ENCODE measurements at regions not wholly inside any gene's neighbourhood (a gene's known extent, or its start where the extent isn't known, plus 50 kb on each side); places are given as distances from the start of the nearest gene placed in this dataset.
A peak's percentile ranks its signal among the peaks of the same experiment; 100 is the strongest.

GRCh38 chr7:41910940-41911600 is 208.2 kb upstream of the INHBA start:
- no peak for DNase-seq

- DNase-seq, result no peak
These were observed 204.6 kb upstream of the INHBA start for GRCh38 chr7:41907444-41907843.

GRCh38 chr7:41900532-41900931 is 197.6 kb upstream of the INHBA start:
- DNase-seq, result no peak

DNA sequence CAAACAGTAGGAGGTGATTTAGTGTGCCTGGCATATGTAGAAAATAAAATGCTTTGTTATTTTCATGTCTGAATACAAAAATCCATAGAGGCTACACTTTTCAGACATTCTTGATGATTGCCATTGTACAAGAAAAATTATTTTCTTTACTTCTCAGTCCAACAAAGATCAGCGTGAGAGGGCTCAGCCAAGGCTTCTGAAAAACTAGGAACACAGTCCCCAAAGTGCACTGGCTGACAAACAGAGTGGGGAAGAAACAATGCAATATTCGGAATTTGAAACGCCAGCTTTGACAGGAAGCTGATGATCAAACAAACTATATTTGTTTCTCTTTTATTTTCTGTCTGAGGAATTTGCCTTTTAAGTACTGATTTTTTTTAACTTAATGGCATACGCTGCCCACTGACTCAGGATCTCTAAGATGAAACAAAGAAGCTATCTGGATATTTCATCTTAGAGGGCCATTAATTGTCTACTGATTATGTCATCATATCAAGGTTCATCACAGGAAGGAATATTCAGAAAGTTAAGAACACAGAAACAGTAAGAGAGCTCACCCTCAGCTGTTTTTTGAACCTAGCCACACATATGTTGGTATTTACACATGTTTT is 197.0 kb upstream of the INHBA start:
- DNase-seq, result no peak

GRCh38 chr7:41893656-41894055 is 190.8 kb upstream of the INHBA start:
- DNase-seq, result no peak

DNA sequence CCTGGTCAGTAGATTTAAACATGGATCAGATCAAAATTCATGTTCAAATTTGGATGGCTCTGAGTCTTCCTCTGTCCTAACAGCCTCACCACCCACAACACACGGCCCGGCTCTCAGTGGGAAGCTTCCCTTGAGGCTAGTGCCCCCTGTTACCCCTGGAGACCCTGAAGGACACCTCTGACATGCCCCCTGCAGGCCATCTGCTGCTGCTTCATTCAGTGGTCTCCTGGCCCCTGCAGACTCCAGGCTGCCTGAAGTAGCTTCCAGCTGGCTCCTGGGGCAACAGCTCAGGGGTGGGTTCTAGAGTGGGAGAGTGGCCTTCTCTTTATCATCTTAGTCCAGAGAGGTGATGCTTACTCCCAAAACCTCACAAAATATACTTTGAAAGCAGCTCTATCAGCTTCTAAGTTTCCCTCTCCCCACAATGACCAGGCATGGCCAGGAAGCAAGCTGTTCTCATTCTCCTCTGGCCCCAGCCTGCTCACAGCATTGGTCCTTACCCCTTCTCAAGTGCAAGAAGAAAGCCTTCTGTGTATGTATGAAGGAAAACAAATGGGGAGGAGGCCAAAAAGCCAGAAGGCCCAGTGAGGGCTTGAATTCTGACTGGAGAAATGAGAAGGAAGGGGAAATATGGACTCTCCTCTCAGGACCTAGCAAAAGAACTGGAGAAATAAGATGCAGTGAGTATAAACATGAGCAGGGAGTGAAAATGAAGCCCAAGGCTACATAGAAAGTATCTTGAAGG is 189.6 kb upstream of the INHBA start:
- no peak for DNase-seq

- no peak for DNase-seq
These were observed 189.1 kb upstream of the INHBA start for GRCh38 chr7:41891950-41892349.

- no peak for DNase-seq
These were observed 187.9 kb upstream of the INHBA start for GRCh38 chr7:41890631-41891274.

- no peak for DNase-seq
These were observed 186.6 kb upstream of the INHBA start for GRCh38 chr7:41889472-41889871.

GRCh38 chr7:41889040-41889439 is 186.2 kb upstream of the INHBA start:
- DNase-seq, result peak in 1 of 2 donors; percentile 45

GRCh38 chr7:41887416-41887815 is 184.5 kb upstream of the INHBA start:
- DNase-seq, result no peak

GRCh38 chr7:41886901-41887311 is 184.0 kb upstream of the INHBA start:
- no peak for DNase-seq

- peak in 1 of 2 donors; percentile 22 for DNase-seq
These were observed 183.5 kb upstream of the INHBA start for GRCh38 chr7:41886262-41886900.

GRCh38 chr7:41885748-41886147 is 182.9 kb upstream of the INHBA start:
- DNase-seq, result no peak

DNA sequence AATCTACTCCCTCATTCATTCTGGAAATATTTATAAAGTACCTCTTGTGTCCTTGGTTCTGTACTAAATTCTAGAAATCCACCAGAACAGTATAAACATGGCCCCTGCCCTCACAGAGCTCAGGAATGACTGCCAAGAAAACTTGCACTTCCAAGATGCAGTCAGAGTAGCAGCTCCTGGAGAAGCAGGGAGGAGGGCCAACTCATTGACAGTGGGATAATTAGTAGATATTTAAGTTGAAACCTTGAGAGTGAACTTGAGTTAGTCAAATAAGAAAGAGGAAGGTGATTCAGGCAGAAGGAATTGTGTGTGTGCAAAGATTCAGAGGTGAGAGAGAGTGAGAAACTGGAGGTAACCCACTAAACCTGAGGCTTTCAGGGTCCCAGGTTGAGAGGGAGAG is 182.2 kb upstream of the INHBA start:
- no peak for DNase-seq

DNA sequence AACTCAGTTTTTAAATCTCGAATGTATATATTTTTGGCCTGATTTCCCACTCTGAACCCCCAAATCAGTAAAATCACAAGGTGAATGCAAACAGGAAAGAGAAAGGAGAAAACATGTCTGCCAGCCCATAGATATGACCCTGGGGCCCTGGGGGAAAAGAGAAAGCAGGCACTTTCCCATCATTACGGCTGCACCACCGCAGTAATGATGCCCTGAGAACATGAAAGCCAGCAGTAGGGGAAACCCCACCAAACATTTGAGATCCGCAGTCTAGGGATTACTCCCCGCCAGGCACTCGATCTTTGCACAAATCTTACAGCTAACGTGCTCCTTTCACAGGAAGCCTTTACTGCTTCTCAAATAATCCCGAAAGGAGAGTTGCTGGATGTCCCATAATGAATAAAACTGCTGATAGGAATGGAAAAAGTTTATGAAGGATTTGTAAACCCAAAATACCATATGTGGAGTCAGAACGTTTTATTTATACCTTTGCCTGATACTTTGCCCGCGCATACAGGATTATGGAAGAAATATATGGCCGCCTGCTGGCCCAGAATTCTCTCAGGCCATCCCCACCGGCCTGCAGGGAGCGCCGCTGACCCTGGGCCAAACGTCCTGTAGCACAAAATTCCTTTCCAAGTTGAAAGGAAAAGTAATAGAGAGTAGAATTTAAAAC is 180.0 kb upstream of the INHBA start:
- DNase-seq, result peak in 1 of 2 donors; percentile 19

- DNase-seq, result peak in 1 of 2 donors; percentile 10
These were observed 179.4 kb upstream of the INHBA start for GRCh38 chr7:41882256-41882655.

GRCh38 chr7:41881331-41882130 is 178.6 kb upstream of the INHBA start:
- DNase-seq, result peak; percentile 75 to 91

DNA sequence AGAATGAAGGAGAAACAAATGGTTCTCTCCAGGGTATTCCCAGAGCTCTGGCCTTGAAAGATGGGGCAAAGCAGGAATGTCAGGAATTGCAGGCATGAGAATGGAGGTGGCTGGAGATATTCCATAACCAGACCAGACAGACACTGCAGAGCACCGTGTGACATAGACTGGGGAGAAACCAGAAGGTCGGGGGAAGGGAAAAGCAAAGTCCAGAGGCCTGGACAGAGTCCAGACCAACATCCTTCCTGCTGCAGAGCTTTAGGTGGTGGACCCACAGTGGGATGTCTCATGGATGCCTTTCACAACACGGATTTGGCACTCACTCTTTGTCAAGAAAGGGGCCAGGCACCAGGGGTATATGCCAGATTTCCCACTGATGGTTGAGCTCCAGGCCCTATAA is 177.2 kb upstream of the INHBA start:
- no peak for DNase-seq

GRCh38 chr7:41879403-41879802 is 176.5 kb upstream of the INHBA start:
- DNase-seq, result no peak

Data from CD4-positive, alpha-beta T cell treated with Interleukin-1 beta for 1 hour (primary cell).